CD4-positive, CD25-positive, alpha-beta regulatory T cell (primary cell): ENCODE measurements at regions not wholly inside any gene's neighbourhood (a gene's known extent, or its start where the extent isn't known, plus 50 kb on each side); places are given as distances from the start of the nearest gene placed in this dataset.

Experiments used
- ATAC-seq, 2 donors: fragments of 150-1000 bp; cut with Tn5 transposase; one replicate each; pipeline ENCODE4 v1.10.0; 2021; ENCODE audit warnings: low read depth in 2 of 2, moderate number of reproducible peaks in 2 of 2, moderate library complexity in 1 of 2
- DNase-seq, 3 donors: peaks; one replicate each; pipeline versions ENCODE4 v3.0.0 to v3.0.0-alpha.2; 2012 to 2022; ENCODE audit warnings: mixed read lengths in 1 of 3
- H3K27ac ChIP-seq: one replicate; pipeline ENCODE4 v1.7.0; 2013; ENCODE audit warnings: mild to moderate bottlenecking, low read length; ENCODE audit not compliant: insufficient read depth, poor library complexity, severe bottlenecking
- H3K27me3 ChIP-seq: one replicate; pipeline ENCODE4 v1.7.0; 2013; ENCODE audit warnings: low read length; ENCODE audit not compliant: control insufficient read depth, insufficient read depth
- H3K36me3 ChIP-seq: one replicate; pipeline ENCODE4 v1.7.0; 2013; ENCODE audit warnings: mild to moderate bottlenecking, low read length, moderate library complexity; ENCODE audit not compliant: control insufficient read depth, insufficient read depth
- H3K4me1 ChIP-seq: 2 replicates; pipeline ENCODE4 v1.7.0; 2013; ENCODE audit warnings: mild to moderate bottlenecking, low read length; ENCODE audit not compliant: insufficient read depth, control insufficient read depth, poor library complexity, severe bottlenecking
- H3K4me3 ChIP-seq: one replicate; pipeline ENCODE4 v1.7.0; 2013; ENCODE audit warnings: low read depth, mild to moderate bottlenecking, low read length, moderate library complexity
- H3K9me3 ChIP-seq, 2 experiments: 1 replicate in 1 of 2; 2 replicates in 1 of 2; pipeline ENCODE4 v1.7.0; 2013; ENCODE audit warnings: low read length in 2 of 2, mild to moderate bottlenecking in 1 of 2, moderate library complexity in 1 of 2; ENCODE audit not compliant: control insufficient read depth in 2 of 2
- H3K27ac Mint-ChIP-seq, 3 donors: one replicate each; pipeline ENCODE4 v1.8.0; 2020 to 2022; ENCODE audit warnings: mild to moderate bottlenecking in 3 of 3, mixed read lengths in 3 of 3, moderate library complexity in 2 of 3
- H3K27me3 Mint-ChIP-seq: one replicate; pipeline ENCODE4 v1.8.0; 2022; ENCODE audit warnings: mild to moderate bottlenecking, mixed read lengths
- H3K36me3 Mint-ChIP-seq: one replicate; pipeline ENCODE4 v1.8.0; 2020; ENCODE audit warnings: mixed read lengths
- H3K4me1 Mint-ChIP-seq, 4 donors: one replicate each; pipeline ENCODE4 v1.8.0; 2020 to 2022; ENCODE audit warnings: mixed read lengths in 4 of 4, mild to moderate bottlenecking in 1 of 4
- H3K4me3 Mint-ChIP-seq, 4 donors: one replicate each; pipeline ENCODE4 v1.8.0; 2020 to 2022; ENCODE audit warnings: mild to moderate bottlenecking in 4 of 4, mixed read lengths in 4 of 4, moderate library complexity in 3 of 4
- H3K9me3 Mint-ChIP-seq, 7 donors: one replicate each; pipeline ENCODE4 v1.8.0; 2020 to 2022; ENCODE audit warnings: mixed read lengths in 7 of 7, mild to moderate bottlenecking in 3 of 7, moderate library complexity in 2 of 7

DNA sequence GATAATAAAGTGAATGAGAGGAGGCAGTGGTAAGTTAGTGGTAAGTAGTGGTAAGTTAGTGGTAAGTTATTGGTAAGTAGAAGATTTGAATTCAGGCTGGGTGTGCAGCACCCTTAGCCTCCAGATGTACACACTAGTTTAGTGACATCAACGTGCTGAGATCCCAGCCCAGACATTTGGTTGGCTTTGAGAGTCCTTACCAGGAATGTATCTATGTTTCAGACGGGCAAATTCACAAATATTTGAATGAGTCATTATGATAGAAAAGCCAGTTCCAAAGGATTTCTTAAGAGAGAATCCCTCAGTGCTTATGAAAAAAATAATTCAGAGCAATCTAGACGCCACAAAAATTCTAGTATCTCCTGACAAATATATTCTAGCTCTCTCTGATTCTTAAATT lies 70.0 kb downstream of the ARL4A start:
- no peaks in the 10 kb centered on the region for H3K36me3 ChIP-seq
- no peak overlapping the region for H3K27ac ChIP-seq
- no peaks in the 10 kb centered on the region for H3K4me1 Mint-ChIP-seq
- no peaks in the 10 kb centered on the region for H3K4me1 ChIP-seq
- no peak for ATAC-seq
- peaks cover 3% of the 10 kb centered on the region for H3K36me3 Mint-ChIP-seq
- DNase-seq, result no peak
- no peak overlapping the region for H3K27ac Mint-ChIP-seq
- H3K4me3 ChIP-seq, result no peak overlapping the region
- no peak overlapping the region for H3K4me3 Mint-ChIP-seq
- no peaks in the 10 kb centered on the region for H3K27me3 ChIP-seq
- H3K9me3 Mint-ChIP-seq, result peaks cover 0 to 8% (median 1%) of the 10 kb centered on the region in 7 donors
- no peaks in the 10 kb centered on the region for H3K27me3 Mint-ChIP-seq
- no peaks in the 10 kb centered on the region for H3K9me3 ChIP-seq

DNA sequence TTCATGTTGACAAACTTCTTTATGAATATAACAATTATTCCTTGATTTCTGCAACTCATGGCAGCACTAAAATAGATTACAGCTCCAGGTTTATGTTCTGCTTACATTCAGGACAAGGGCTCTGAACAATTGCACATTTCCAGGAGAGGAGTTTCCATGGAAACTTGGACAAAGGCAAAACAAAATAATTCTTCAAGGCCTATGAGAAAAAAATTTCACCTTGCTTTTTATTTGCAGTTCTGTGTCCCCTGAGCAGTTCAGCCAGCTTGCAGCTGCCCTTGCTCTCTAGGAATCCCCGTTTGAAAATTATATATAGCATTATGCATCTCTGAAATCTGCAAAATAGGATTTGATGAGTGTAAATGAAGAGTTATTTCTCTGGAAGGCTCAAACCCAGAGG lies 71.7 kb downstream of the ARL4A start:
- H3K27ac Mint-ChIP-seq, result no peak overlapping the region

DNA sequence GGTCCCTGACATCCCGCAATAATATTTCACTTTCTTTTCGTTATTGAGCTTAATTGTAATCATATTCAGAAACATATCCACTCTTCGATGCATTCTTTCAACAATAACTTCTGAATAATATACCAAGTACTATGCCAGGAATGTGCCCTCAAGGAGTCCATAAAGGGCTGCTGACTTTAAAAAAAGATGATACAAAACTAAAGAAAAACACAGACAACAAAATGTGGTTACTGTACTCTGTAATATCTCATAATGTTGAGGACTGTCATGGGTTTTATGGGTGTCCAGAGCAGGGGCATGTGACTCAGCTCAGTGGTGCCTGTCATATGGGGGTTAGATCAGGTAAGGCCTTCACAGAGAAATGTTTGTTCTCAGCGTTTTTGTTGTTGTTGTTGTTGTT lies 73.7 kb downstream of the ARL4A start:
- H3K36me3 ChIP-seq, result no peaks in the 10 kb centered on the region
- ATAC-seq, result no peak
- no peak overlapping the region for H3K27ac ChIP-seq
- H3K9me3 Mint-ChIP-seq, result peaks cover 0 to 8% (median 1%) of the 10 kb centered on the region in 7 donors
- no peaks in the 10 kb centered on the region for H3K4me1 Mint-ChIP-seq
- no peaks in the 10 kb centered on the region for H3K9me3 ChIP-seq
- no peak overlapping the region for H3K4me3 Mint-ChIP-seq
- H3K4me3 ChIP-seq, result no peak overlapping the region
- H3K36me3 Mint-ChIP-seq, result peaks cover 3% of the 10 kb centered on the region
- H3K27me3 Mint-ChIP-seq, result no peaks in the 10 kb centered on the region
- H3K27ac Mint-ChIP-seq, result no peak overlapping the region
- H3K4me1 ChIP-seq, result no peaks in the 10 kb centered on the region
- DNase-seq, result no peak
- no peaks in the 10 kb centered on the region for H3K27me3 ChIP-seq

More for the DNA sequence above, 71.7 kb downstream of the ARL4A start:
- no peak for ATAC-seq
- Mint-ChIP-seq H3K36me3 (peaks cover 3% of the 10 kb centered on the region), H3K4me3 (no peak overlapping the region), H3K9me3 (peaks cover 0 to 8% (median 1%) of the 10 kb centered on the region in 7 donors), H3K27me3 (no peaks in the 10 kb centered on the region), H3K4me1 (no peaks in the 10 kb centered on the region)
- Histone ChIP-seq H3K4me1 (no peaks in the 10 kb centered on the region), H3K36me3 (no peaks in the 10 kb centered on the region), H3K9me3 (no peaks in the 10 kb centered on the region), H3K4me3 (no peak overlapping the region), H3K27me3 (no peaks in the 10 kb centered on the region), H3K27ac (no peak overlapping the region)
- no peak for DNase-seq

GRCh38 chr7:12761691-12762090 lies 74.3 kb downstream of the ARL4A start:
- H3K4me3 Mint-ChIP-seq, result no peak overlapping the region
- ATAC-seq, result no peak
- Histone ChIP-seq H3K36me3 (no peaks in the 10 kb centered on the region), H3K4me3 (no peak overlapping the region), H3K4me1 (no peaks in the 10 kb centered on the region), H3K27me3 (no peaks in the 10 kb centered on the region), H3K9me3 (no peaks in the 10 kb centered on the region), H3K27ac (no peak overlapping the region)
- H3K27me3 Mint-ChIP-seq, result no peaks in the 10 kb centered on the region
- H3K36me3 Mint-ChIP-seq, result peaks cover 3% of the 10 kb centered on the region
- H3K9me3 Mint-ChIP-seq, result peaks cover 0 to 8% (median 2%) of the 10 kb centered on the region in 7 donors
- H3K27ac Mint-ChIP-seq, result no peak overlapping the region
- H3K4me1 Mint-ChIP-seq, result no peaks in the 10 kb centered on the region
- DNase-seq, result no peak

GRCh38 chr7:12764458-12764891 lies 77.0 kb downstream of the ARL4A start:
- Mint-ChIP-seq H3K4me1 (no peaks in the 10 kb centered on the region), H3K27me3 (no peaks in the 10 kb centered on the region), H3K9me3 (peaks cover 0 to 8% (median 2%) of the 10 kb centered on the region in 7 donors), H3K36me3 (peaks cover 3% of the 10 kb centered on the region), H3K27ac (no peak overlapping the region), H3K4me3 (no peak overlapping the region)
- Histone ChIP-seq H3K4me1 (no peaks in the 10 kb centered on the region), H3K9me3 (no peaks in the 10 kb centered on the region), H3K27me3 (no peaks in the 10 kb centered on the region), H3K36me3 (no peaks in the 10 kb centered on the region), H3K27ac (no peak overlapping the region), H3K4me3 (no peak overlapping the region)
- DNase-seq, result no peak
- ATAC-seq, result no peak

GRCh38 chr7:12765431-12766100 lies 78.1 kb downstream of the ARL4A start:
- Histone ChIP-seq H3K4me1 (no peaks in the 10 kb centered on the region), H3K4me3 (no peak overlapping the region), H3K9me3 (no peaks in the 10 kb centered on the region), H3K27ac (no peak overlapping the region), H3K36me3 (no peaks in the 10 kb centered on the region), H3K27me3 (no peaks in the 10 kb centered on the region)
- Mint-ChIP-seq H3K27ac (no peak overlapping the region), H3K27me3 (peaks cover 4% of the 10 kb centered on the region), H3K36me3 (no peaks in the 10 kb centered on the region), H3K4me3 (no peak overlapping the region), H3K4me1 (no peaks in the 10 kb centered on the region), H3K9me3 (peaks cover 0 to 7% (median 1%) of the 10 kb centered on the region in 7 donors)
- DNase-seq (no peak), ATAC-seq (no peak)

- ATAC-seq, result no peak
- H3K9me3 ChIP-seq, result no peaks in the 10 kb centered on the region
- Mint-ChIP-seq H3K36me3 (no peaks in the 10 kb centered on the region), H3K27ac (no peak overlapping the region), H3K9me3 (peaks cover 0 to 4% (median 0%) of the 10 kb centered on the region in 7 donors), H3K4me1 (no peaks in the 10 kb centered on the region), H3K27me3 (peaks cover 4% of the 10 kb centered on the region), H3K4me3 (no peak overlapping the region)
- no peaks in the 10 kb centered on the region for H3K27me3 ChIP-seq
- DNase-seq, result no peak
- no peaks in the 10 kb centered on the region for H3K36me3 ChIP-seq
- no peak overlapping the region for H3K27ac ChIP-seq
- H3K4me1 ChIP-seq, result no peaks in the 10 kb centered on the region
- H3K4me3 ChIP-seq, result no peak overlapping the region
Observed at GRCh38 chr7:12766416-12766815, 79.0 kb downstream of the ARL4A start.

GRCh38 chr7:12768948-12769347 lies 81.5 kb downstream of the ARL4A start:
- Histone ChIP-seq H3K27ac (no peak overlapping the region), H3K9me3 (no peaks in the 10 kb centered on the region), H3K4me3 (no peak overlapping the region), H3K27me3 (no peaks in the 10 kb centered on the region), H3K36me3 (no peaks in the 10 kb centered on the region), H3K4me1 (no peaks in the 10 kb centered on the region)
- Mint-ChIP-seq H3K9me3 (peaks cover 0 to 2% (median 0%) of the 10 kb centered on the region in 7 donors), H3K27ac (no peak overlapping the region), H3K4me3 (no peak overlapping the region), H3K27me3 (peaks cover 4% of the 10 kb centered on the region), H3K36me3 (no peaks in the 10 kb centered on the region), H3K4me1 (no peaks in the 10 kb centered on the region)
- ATAC-seq (no peak), DNase-seq (no peak)
